ENCODE measurements at regions not wholly inside any gene's neighbourhood (a gene's known extent, or its start where the extent isn't known, plus 50 kb on each side); places are given as distances from the start of the nearest gene placed in this dataset.

DNA sequence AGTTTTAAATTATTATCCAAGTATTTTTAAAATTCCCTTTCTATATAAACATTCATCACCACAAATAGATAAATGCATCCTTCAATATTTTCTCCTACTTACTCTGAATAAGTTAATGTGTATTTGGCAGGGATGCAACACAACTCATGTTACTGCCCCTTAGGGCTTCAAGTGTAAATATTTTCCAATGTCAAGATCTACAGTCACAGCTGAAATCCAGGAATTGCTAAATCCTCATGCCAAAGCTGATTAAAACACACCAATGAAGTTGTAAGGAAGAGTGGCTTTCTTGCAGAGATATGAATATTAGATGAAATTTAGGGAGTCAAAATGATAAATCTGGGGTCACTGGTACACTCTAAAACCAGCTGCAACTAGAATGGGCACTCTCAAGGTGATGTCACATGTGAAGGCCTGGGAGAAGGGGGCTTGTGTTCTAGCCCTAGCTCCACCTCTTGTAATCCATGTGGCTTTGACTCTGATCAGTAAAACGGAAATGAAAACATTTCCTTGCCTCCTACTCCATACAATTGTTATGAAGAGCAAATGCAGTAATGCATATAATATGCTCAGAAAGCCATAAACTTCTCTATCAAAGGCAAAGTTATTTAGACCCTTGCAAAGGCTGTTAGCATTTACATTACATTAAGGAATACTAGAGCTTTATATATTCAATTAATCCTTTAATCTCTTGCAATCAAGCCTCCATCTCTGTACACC lies 228.1 kb upstream of the NFE2L3 start:
- Histone ChIP-seq H3K9me3 (ENCODE audit: low read depth, low read length, poor library complexity, severe bottlenecking) (peaks cover 2% of the 10 kb centered on the region), H3K36me3 (ENCODE audit: insufficient read depth, low read length, poor library complexity, severe bottlenecking) (no peaks in the 10 kb centered on the region), H3K4me1 (ENCODE audit: insufficient read depth, low read length, poor library complexity, severe bottlenecking) (peaks cover 35% of the 10 kb centered on the region), H3K27ac (ENCODE audit: low read depth, low read length, poor library complexity, severe bottlenecking) (peak overlapping the region; percentile 69), H3K27me3 (replicated peaks; ENCODE audit: insufficient read depth, low read depth, low read length, poor library complexity) (no peaks in the 10 kb centered on the region), H3K4me3 (ENCODE audit: low read depth, low read length, poor library complexity, severe bottlenecking) (no peak overlapping the region)
- TF ChIP-seq, protein P1, sequence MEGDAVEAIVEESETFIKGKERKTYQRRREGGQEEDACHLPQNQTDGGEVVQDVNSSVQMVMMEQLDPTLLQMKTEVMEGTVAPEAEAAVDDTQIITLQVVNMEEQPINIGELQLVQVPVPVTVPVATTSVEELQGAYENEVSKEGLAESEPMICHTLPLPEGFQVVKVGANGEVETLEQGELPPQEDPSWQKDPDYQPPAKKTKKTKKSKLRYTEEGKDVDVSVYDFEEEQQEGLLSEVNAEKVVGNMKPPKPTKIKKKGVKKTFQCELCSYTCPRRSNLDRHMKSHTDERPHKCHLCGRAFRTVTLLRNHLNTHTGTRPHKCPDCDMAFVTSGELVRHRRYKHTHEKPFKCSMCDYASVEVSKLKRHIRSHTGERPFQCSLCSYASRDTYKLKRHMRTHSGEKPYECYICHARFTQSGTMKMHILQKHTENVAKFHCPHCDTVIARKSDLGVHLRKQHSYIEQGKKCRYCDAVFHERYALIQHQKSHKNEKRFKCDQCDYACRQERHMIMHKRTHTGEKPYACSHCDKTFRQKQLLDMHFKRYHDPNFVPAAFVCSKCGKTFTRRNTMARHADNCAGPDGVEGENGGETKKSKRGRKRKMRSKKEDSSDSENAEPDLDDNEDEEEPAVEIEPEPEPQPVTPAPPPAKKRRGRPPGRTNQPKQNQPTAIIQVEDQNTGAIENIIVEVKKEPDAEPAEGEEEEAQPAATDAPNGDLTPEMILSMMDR (conservative IDR thresholded peaks at IDR 0.05; ENCODE audit: low read depth, low read length): no peak
- no peak for TF ChIP-seq EZH2 (IDR thresholded peaks at IDR 0.05; ENCODE audit: borderline replicate concordance, low read depth, low read length, poor library complexity, severe bottlenecking)
- intact Hi-C loops (cut with micrococcal nuclease; ENCODE audit: unreplicated experiment): no loop called here
- ChIA-PET CTCF (interaction anchor here (0.8 kb wide), 1 partner anchor 31 kb away, joined by 3 read pairs; no protein-coding TSS in a partner anchor), POLR2A (ENCODE audit: low non-redundant PET) (no interaction called here)
- DNase-seq (ENCODE audit: low spot score): peak; percentile 91
- no TSS peak for BruUV-seq (replicated peaks)

DNA sequence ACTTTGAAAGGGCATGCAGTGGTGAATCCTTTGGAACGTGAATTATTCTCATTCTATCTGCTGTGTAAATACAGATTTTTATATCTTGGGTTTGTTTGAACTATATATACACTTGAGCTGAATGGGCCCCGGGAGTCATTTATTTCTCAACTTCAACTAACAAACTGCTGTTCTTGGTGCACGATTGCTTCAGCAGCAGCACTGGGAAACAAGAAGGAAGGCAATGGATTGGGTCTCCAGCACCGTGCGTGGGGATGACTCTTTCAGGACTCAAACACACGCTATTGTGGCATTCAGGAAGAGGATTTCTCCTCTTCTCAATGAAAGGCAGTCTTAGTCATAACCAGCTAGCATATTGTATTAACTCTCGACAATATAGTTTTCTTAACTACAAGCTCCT lies 226.0 kb upstream of the NFE2L3 start:
- DNase-seq (ENCODE audit: low spot score): peak; percentile 75
- BruUV-seq (replicated peaks): no TSS peak

DNA sequence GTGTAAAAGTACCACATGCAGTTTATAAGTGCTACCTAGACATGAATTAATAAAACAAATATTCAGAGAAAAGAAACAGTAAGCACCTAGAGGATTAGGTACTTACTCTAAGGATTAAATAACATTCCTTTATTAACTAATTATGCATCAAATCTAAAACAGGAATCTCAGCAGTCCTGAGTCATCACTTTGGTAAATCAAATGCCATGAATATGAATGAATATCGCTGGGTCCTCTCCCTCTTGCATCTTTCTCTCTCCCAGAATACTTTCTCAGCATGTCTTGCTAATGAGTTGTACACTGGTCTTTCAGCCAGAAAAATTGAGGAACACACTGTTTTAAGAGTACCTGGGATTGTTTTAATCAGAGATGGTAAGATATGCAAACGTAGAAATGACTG lies 225.5 kb upstream of the NFE2L3 start:
- intact Hi-C loops (cut with micrococcal nuclease; ENCODE audit: unreplicated experiment): no loop called here
- TF ChIP-seq, protein P1 (conservative IDR thresholded peaks at IDR 0.05; ENCODE audit: low read depth, low read length): no peak
- no peak for TF ChIP-seq EZH2 (IDR thresholded peaks at IDR 0.05; ENCODE audit: borderline replicate concordance, low read depth, low read length, poor library complexity, severe bottlenecking)
- peak overlapping the region; percentile 69 for H3K27ac ChIP-seq (ENCODE audit: low read depth, low read length, poor library complexity, severe bottlenecking)
- H3K27me3 ChIP-seq (replicated peaks; ENCODE audit: insufficient read depth, low read depth, low read length, poor library complexity): no peaks in the 10 kb centered on the region
- H3K4me1 ChIP-seq (ENCODE audit: insufficient read depth, low read length, poor library complexity, severe bottlenecking): peaks cover 56% of the 10 kb centered on the region
- peak; percentile 84 for DNase-seq (ENCODE audit: low spot score)
- no peak overlapping the region for H3K4me3 ChIP-seq (ENCODE audit: low read depth, low read length, poor library complexity, severe bottlenecking)
- no peaks in the 10 kb centered on the region for H3K9me3 ChIP-seq (ENCODE audit: low read depth, low read length, poor library complexity, severe bottlenecking)
- no TSS peak for BruUV-seq (replicated peaks)
- H3K36me3 ChIP-seq (ENCODE audit: insufficient read depth, low read length, poor library complexity, severe bottlenecking): no peaks in the 10 kb centered on the region
- ChIA-PET CTCF (no interaction called here), POLR2A (ENCODE audit: low non-redundant PET) (no interaction called here)

More for the DNA sequence above, 226.0 kb upstream of the NFE2L3 start:
- TF ChIP-seq, protein P1 (conservative IDR thresholded peaks at IDR 0.05; ENCODE audit: low read depth, low read length): no peak
- TF ChIP-seq EZH2 (IDR thresholded peaks at IDR 0.05; ENCODE audit: borderline replicate concordance, low read depth, low read length, poor library complexity, severe bottlenecking): no peak
- intact Hi-C loops (cut with micrococcal nuclease; ENCODE audit: unreplicated experiment): no loop called here
- CTCF ChIA-PET: no interaction called here
- Histone ChIP-seq H3K4me3 (ENCODE audit: low read depth, low read length, poor library complexity, severe bottlenecking) (no peak overlapping the region), H3K4me1 (ENCODE audit: insufficient read depth, low read length, poor library complexity, severe bottlenecking) (peaks cover 52% of the 10 kb centered on the region), H3K27ac (ENCODE audit: low read depth, low read length, poor library complexity, severe bottlenecking) (peak overlapping the region; percentile 69), H3K36me3 (ENCODE audit: insufficient read depth, low read length, poor library complexity, severe bottlenecking) (no peaks in the 10 kb centered on the region), H3K27me3 (replicated peaks; ENCODE audit: insufficient read depth, low read depth, low read length, poor library complexity) (no peaks in the 10 kb centered on the region), H3K9me3 (ENCODE audit: low read depth, low read length, poor library complexity, severe bottlenecking) (no peaks in the 10 kb centered on the region)
- POLR2A ChIA-PET (ENCODE audit: low non-redundant PET): no interaction called here
